IMR-90 (cell line): ENCODE measurements at regions not wholly inside any gene's neighbourhood (a gene's known extent, or its start where the extent isn't known, plus 50 kb on each side); places are given as distances from the start of the nearest gene placed in this dataset.

Experiments
- ATAC-seq: fragments of 200-7000 bp; cut with Tn5 transposase; 2 replicates; pipeline ENCODE4 v1.9.1; 2020; ENCODE audit warnings: low read depth, mild to moderate bottlenecking, moderate library complexity
- BruUV-seq: library from RNA; stranded (reverse); fragments of 400-500 nt; replicated peaks from 2 replicates; lab custom pipeline; 2021; lab: Mats Ljungman, UMichigan
- CTCF ChIA-PET: fragments of 300-600 bp; formaldehyde crosslinking; extraction: SDS; loops from one replicate; lab custom pipeline; 2021; ENCODE audit warnings: antibody characterized with exemption; lab: Yijun Ruan, JAX
- POLR2A ChIA-PET: fragments of 300-600 bp; sonication (Branson Sonifier 250); formaldehyde crosslinking; loops from one replicate; lab custom pipeline; 2022; ENCODE audit warnings: antibody characterized with exemption; ENCODE audit not compliant: unreplicated experiment; lab: Charles Lee
- DNase-seq: peaks from one replicate; pipeline ENCODE4 v3.0.0; 2013
- H2AFZ ChIP-seq: replicated peaks from 2 replicates; pipeline ENCODE3; 2013; ENCODE audit warnings: low read length, mild to moderate bottlenecking; ENCODE audit not compliant: poor library complexity
- H2AK5ac ChIP-seq: 2 replicates; pipeline ENCODE4 v1.6.1; 2013; ENCODE audit warnings: low read depth, low read length, inconsistent platforms
- H2AK9ac ChIP-seq: replicated peaks from 2 replicates; pipeline ENCODE3; 2013; ENCODE audit warnings: mild to moderate bottlenecking, low read depth, low read length, moderate library complexity; ENCODE audit not compliant: poor library complexity
- H2BK120ac ChIP-seq: 2 replicates; pipeline ENCODE4 v1.6.1; 2013; ENCODE audit warnings: low read depth, low read length, inconsistent platforms
- H2BK15ac ChIP-seq: 3 replicates; pipeline ENCODE4 v1.6.1; 2013; ENCODE audit warnings: low read depth, low read length, inconsistent platforms
- H2BK20ac ChIP-seq: 2 replicates; pipeline ENCODE4 v1.6.1; 2013; ENCODE audit warnings: low read depth, mild to moderate bottlenecking, inconsistent platforms, low read length, moderate library complexity
- H2BK5ac ChIP-seq: 2 replicates; pipeline ENCODE4 v1.6.1; 2013; ENCODE audit warnings: mild to moderate bottlenecking, low read depth, low read length, inconsistent platforms; ENCODE audit not compliant: poor library complexity, severe bottlenecking
- H3K14ac ChIP-seq: replicated peaks from 2 replicates; pipeline ENCODE4 v1.6.1; 2013; ENCODE audit warnings: low read depth, low read length, inconsistent platforms
- H3K18ac ChIP-seq: 2 replicates; pipeline ENCODE4 v1.6.1; 2013; ENCODE audit warnings: low read depth, low read length, control low read depth
- H3K23ac ChIP-seq: 2 replicates; pipeline ENCODE4 v1.6.1; 2013; ENCODE audit warnings: low read depth, low read length, inconsistent platforms
- H3K27ac ChIP-seq: 2 replicates; pipeline ENCODE4 v1.5.1; 2013; ENCODE audit warnings: mild to moderate bottlenecking, control low read depth, low read length; ENCODE audit not compliant: insufficient read depth
- H3K27me3 ChIP-seq: 2 replicates; pipeline ENCODE4 v1.6.1; 2013; ENCODE audit warnings: low read length; ENCODE audit not compliant: control insufficient read depth, insufficient read depth
- H3K36me3 ChIP-seq: 2 replicates; pipeline ENCODE4 v1.6.1; 2013; ENCODE audit warnings: low read length, mixed read lengths; ENCODE audit not compliant: control insufficient read depth, insufficient read depth
- H3K4ac ChIP-seq: 2 replicates; pipeline ENCODE4 v1.6.1; 2013; ENCODE audit warnings: low read depth, low read length, inconsistent platforms
- H3K4me1 ChIP-seq: 2 replicates; pipeline ENCODE4 v1.6.1; 2013; ENCODE audit warnings: low read length, mixed read lengths; ENCODE audit not compliant: control insufficient read depth, insufficient read depth
- H3K4me2 ChIP-seq: 2 replicates; pipeline ENCODE4 v1.6.1; 2013; ENCODE audit warnings: low read depth, mild to moderate bottlenecking, control low read depth, low read length, moderate library complexity
- H3K4me3 ChIP-seq: 2 replicates; pipeline ENCODE4 v1.5.1; 2013; ENCODE audit warnings: low read depth, mild to moderate bottlenecking, control low read depth, low read length, moderate library complexity; ENCODE audit not compliant: insufficient read depth
- H3K56ac ChIP-seq: 2 replicates; pipeline ENCODE4 v1.6.1; 2013; ENCODE audit warnings: low read length, inconsistent platforms; ENCODE audit not compliant: insufficient read depth; ENCODE audit errors: extremely low read depth
- H3K79me1 ChIP-seq, 2 experiments: 2 replicates each; pipeline ENCODE4 v1.6.1; 2013; ENCODE audit warnings: low read length in 2 of 2, inconsistent platforms in 1 of 2, low read depth in 1 of 2
- H3K9ac ChIP-seq: 2 replicates; pipeline ENCODE4 v1.6.1; 2013; ENCODE audit warnings: low read depth, low read length, control low read depth
- H3K9me1 ChIP-seq: 2 replicates; pipeline ENCODE4 v1.6.1; 2013; ENCODE audit warnings: low read length, inconsistent platforms; ENCODE audit not compliant: insufficient read depth
- H3K9me3 ChIP-seq: 2 replicates; pipeline ENCODE4 v1.6.1; 2013; ENCODE audit warnings: low read length; ENCODE audit not compliant: control insufficient read depth, insufficient read depth
- H4K20me1 ChIP-seq: 2 replicates; pipeline ENCODE4 v1.6.1; 2013; ENCODE audit warnings: low read length, inconsistent platforms; ENCODE audit not compliant: insufficient read depth
- H4K5ac ChIP-seq: 2 replicates; pipeline ENCODE4 v1.6.1; 2013; ENCODE audit warnings: mild to moderate bottlenecking, low read depth, low read length, control low read depth
- H4K8ac ChIP-seq, 2 experiments: 2 replicates each; pipeline ENCODE4 v1.6.1; 2013; ENCODE audit warnings: low read depth in 2 of 2, low read length in 2 of 2, control low read depth in 1 of 2, inconsistent platforms in 1 of 2
- H4K91ac ChIP-seq: 2 replicates; pipeline ENCODE4 v1.6.1; 2013; ENCODE audit warnings: low read depth, low read length, inconsistent platforms; ENCODE audit not compliant: insufficient read depth
- RAD21 ChIP-seq: IDR thresholded peaks from 2 replicates; pipeline ENCODE4 v1.6.1; 2012; ENCODE audit warnings: low read length, improper control_type of control experiment
- dilution Hi-C: fragments of 300-500 bp; cut with HindIII; formaldehyde crosslinking; loops from one replicate; pipeline ENCODE4 v1.14.3; 2018; ENCODE audit warnings: low sequenced_read_pairs; ENCODE audit not compliant: unreplicated experiment
- in situ Hi-C: fragments of 300-500 bp; cut with MboI; formaldehyde crosslinking; loops from 3 replicates; pipeline ENCODE4 v1.14.3; 2019; ENCODE audit warnings: low sequenced_read_pairs, inconsistent platforms, mixed read lengths
- intact Hi-C: fragments of 100-400 bp; cut with micrococcal nuclease; formaldehyde crosslinking; loops from 2 replicates; pipeline ENCODE4 v1.10.0; 2022

- H3K9me3 ChIP-seq = no peaks in the 10 kb centered on the region
- no peak overlapping the region for H3K27ac ChIP-seq
- TF ChIP-seq RAD21 = no peak
- H4K20me1 ChIP-seq = no peaks in the 10 kb centered on the region
- no peaks in the 10 kb centered on the region for H3K9me1 ChIP-seq
- intact Hi-C loops = no loop called here
- peak; percentile 19 for DNase-seq
- H3K36me3 ChIP-seq = no peaks in the 10 kb centered on the region
- H3K9ac ChIP-seq = no peak overlapping the region
- no peak overlapping the region for H3K23ac ChIP-seq
- no peak overlapping the region for H3K18ac ChIP-seq
- H2AK5ac ChIP-seq = no peak overlapping the region
- ATAC-seq = no peak
- H3K4me1 ChIP-seq = no peaks in the 10 kb centered on the region
- H2AK9ac ChIP-seq = no peak overlapping the region
- no peak overlapping the region for H2BK120ac ChIP-seq
- dilution Hi-C loops = no loop called here
- no peak overlapping the region for H4K91ac ChIP-seq
- H3K79me1 ChIP-seq = no peaks in the 10 kb centered on the region
- CTCF ChIA-PET = interaction anchor here (1.5 kb wide), 1 partner anchor 15 kb away, joined by 4 read pairs; no protein-coding TSS in a partner anchor
- no peak overlapping the region for H4K5ac ChIP-seq
- BruUV-seq = no TSS peak
- no peak overlapping the region for H2BK20ac ChIP-seq
- no peak overlapping the region for H3K4me2 ChIP-seq
- no peak overlapping the region for H3K4ac ChIP-seq
- no peaks in the 10 kb centered on the region; the same call in 1 of the 2 replicates for H3K27me3 ChIP-seq
- H3K4me3 ChIP-seq = no peak overlapping the region
- H4K8ac ChIP-seq = no peak overlapping the region
- H3K14ac ChIP-seq = no peak overlapping the region
- in situ Hi-C loops = no loop called here
- H2BK5ac ChIP-seq = no peak overlapping the region
- no peak overlapping the region for H2BK15ac ChIP-seq
- POLR2A ChIA-PET = no interaction called here
- no peak overlapping the region for H3K56ac ChIP-seq
- H2AFZ ChIP-seq = no peak overlapping the region
Measured at GRCh38 chr3:104388619-104389018, 978.1 kb upstream of the ALCAM start.
